ENCODE measurements at regions not wholly inside any gene's neighbourhood (a gene's known extent, or its start where the extent isn't known, plus 50 kb on each side); places are given as distances from the start of the nearest gene placed in this dataset.
A peak's percentile ranks its signal among the peaks of the same experiment; 100 is the strongest.

DNA sequence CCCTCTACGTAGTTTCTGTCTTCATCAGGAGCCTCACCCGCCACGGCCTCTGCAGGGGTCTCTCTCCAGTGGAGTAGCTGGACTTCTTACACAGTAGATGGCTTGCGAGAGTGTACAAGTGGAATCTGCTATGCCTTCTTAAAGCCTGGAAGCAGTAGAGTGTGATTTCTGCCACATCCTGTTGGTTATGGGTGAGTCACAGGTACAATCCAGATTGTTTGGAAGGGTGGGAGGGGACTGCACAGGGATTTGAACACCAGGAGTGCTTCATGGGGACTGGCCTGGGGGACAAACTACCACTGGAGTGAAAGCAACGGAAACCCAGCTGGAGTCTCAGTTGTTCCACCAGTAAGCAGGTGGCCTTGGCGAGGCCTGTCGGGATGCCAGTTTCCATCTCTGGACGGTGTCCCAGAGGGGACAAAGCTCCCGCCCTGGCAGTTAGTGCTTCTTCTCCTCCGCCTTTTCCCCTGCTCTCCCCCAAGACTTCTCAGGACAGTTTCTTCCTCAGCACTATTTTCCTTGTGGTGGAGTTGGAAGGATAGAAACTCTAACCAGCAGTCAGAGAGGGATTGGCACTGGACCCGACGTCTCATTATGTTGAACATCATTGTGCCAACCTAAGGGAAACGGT is 85.0 kb upstream of the RCN1 start:
- no peak for DNase-seq
- intact Hi-C loops (cut with DNase I), result no loop called here
- no peak for ATAC-seq (ENCODE audit: poor library complexity)

DNA sequence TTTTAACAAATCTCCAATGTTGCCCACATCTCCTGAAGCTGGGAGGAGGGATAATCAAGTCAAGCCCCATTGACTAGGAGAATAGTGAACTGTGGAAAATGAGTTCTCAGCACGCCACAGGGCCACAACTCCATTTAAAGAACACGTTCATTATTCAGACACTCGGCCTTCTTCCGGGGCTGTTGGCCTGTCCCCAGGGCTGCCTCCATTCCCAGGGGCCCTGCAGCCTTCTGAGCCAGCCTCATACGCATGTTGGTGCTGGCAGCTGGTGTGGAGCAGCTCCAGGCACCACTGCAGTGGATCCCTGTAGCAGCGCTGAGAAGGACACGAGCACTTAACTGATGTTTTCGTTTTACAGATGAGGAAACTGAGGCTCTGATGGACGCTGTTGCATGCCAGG is 87.5 kb upstream of the RCN1 start:
- DNase-seq (no peak), ATAC-seq (ENCODE audit: poor library complexity) (no peak)
- intact Hi-C loops (cut with DNase I), result no loop called here

DNA sequence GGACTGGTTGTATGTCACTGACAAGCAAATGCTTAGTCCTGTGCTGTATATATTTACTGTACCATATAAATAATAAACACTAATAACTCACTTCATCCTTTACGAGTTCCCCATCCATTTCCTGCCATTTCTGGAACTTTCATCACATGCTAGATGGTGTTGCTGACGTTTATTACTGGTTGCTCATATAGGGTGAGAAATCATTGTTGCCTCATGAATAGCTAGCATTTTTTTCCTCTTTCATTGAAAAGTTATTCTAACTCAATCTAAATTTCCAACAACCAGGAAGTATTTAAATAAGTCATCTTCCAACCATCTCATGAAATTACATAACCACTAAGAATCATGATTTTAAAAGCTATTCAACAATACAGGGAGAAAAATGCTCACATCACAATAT is 88.6 kb upstream of the RCN1 start:
- DNase-seq, result no peak
- intact Hi-C loops (cut with DNase I), result no loop called here
- no peak for ATAC-seq (ENCODE audit: poor library complexity)

DNA sequence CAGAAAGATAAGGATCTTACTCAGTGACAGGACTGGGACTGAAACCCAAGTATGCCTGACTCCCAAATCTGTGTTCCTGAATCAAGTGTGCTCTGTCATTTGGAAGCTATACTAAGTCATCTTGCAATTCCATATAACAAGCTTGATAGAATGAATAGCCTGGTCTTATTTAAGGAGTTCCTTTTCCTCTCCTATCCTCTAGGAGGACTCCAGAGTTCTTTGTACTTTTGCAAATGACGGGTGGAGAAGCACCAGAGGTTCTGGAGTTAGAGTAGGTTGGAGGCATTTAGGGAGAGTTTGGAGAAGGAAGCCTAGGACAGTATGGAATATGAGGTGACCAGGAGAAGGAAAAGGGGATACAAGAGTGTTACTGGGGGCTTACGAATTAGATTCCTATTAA is 92.9 kb upstream of the RCN1 start:
- intact Hi-C loops (cut with DNase I), result no loop called here
- no peak for ATAC-seq (ENCODE audit: poor library complexity)
- DNase-seq, result no peak

DNA sequence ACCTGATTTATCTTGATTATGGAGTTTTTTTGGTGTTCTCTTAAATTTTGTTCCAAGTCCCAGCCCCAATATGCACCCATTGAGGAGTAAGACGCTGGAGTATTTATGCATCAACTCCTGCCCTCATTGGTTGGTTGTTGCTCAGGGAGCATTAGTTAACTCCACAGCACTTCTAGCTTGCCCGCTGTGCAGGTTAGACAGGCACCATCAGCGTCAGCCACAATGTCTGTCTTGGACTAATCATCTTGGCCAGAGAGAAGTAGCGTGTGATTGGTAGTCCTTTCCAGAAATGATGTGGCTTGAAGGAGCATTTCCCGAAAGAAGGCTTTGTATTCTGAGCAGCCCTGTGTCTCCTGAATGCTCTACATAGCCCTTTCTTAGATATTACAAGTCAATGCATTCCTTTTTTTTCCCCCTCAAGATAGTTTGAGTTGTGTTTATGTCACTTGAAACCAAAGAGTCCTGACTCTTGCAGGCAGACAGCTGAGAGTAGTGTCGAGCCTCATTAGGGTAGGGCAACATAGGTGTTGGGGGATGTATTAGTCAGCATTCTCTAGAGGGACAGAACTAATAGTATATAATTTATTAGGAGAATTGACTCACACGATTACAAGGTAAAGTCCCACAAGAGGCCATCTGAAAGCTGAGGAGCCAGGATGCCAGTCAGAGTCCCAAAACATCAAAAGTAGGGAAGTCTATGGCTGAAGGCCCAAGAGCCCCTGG is 94.6 kb upstream of the RCN1 start:
- intact Hi-C loops (cut with DNase I), result no loop called here
- no peak for ATAC-seq (ENCODE audit: poor library complexity)
- DNase-seq, result no peak

DNA sequence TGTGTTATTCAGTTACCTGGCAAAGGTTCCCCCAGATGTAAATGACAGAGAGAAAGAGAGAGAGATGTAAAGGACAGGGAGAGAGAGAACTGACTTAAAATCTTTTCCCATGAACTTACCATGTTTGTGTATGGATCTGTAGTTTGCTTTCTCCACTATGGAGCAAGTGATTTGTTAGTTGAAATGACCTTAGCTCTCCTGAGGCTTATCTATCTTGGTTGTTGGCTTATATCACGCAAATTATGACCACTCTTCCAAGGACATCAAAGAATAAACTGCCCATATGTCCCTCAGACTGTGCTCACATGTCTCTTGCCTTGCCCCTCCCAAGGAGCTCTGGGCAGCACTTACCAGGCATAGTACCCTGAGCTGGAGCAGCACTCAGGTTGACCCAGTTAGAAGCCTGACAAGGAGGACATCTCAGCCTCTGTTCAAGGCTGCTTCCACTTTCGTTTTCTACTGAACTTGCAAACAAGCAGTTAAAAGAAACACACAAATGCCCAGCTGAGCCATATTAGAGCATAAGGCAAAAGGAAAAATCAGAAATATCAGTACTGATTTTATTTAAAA is 95.3 kb upstream of the RCN1 start:
- no peak for ATAC-seq (ENCODE audit: poor library complexity)
- intact Hi-C loops (cut with DNase I), result no loop called here
- no peak for DNase-seq

DNA sequence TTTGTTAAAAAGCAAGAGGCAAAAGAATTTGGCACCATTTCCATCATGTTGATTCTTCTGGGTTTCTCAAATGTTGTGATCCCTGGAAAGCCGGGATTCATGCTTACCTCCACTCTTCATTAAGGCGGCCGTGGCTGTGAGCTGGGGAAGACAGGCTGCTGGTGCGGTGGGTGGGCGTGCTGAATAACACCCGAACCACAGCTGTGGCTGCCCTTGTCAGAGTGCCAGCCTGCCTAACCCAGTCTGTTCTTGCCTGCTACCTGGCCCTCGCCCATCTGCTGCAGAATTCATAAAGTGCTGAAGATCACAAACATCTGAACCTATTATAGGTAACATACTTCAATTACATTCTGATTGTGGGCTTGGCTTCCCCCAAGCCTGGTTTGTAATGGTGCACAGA is 95.8 kb upstream of the RCN1 start:
- no peak for ATAC-seq (ENCODE audit: poor library complexity)
- intact Hi-C loops (cut with DNase I), result no loop called here
- DNase-seq, result no peak

DNA sequence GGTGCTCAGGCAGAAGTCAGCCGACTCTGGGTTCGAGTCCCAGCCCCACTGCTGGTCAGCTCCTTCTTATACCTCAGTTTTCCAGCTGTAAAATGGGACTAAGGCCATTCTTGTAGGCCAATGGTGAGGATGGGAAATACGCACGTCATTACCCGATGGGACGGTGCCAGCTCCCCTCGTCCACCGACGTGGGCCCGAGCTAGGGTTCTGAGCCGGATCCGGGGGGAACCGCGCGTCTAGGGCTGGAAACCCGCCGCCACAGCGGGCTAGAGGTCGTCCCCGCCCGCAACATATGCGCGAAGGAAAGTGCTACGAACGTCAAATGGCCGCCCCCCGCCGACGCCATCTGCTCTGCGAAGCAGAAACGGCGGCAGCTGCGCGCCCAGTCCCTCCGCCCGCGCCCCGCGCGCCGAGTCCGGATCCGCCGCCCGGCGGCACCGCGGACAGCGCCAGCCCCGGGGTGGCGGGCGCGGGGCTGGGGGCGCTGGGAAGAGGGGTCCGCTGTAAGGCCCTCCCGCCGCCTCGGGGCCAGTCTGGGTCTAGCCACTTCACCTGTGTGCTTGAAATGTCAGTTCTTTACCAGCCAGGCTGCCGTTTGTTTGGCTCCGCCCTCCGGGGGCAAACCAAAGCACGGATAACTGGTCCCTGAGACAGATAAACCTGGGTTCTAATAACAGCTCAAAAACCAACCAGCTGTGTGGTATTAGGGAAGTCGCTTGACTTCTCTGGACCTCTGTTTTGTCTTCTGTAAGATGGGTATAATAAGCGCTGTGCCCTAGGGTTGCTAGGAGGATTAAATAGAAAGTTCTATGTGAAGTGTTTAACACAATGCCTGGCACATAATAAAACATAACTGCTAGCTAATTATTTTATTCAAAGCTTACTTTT is 103.5 kb upstream of the RCN1 start:
- ATAC-seq (ENCODE audit: poor library complexity) (no peak), DNase-seq (no peak)
- intact Hi-C loops (cut with DNase I), result no loop called here

DNA sequence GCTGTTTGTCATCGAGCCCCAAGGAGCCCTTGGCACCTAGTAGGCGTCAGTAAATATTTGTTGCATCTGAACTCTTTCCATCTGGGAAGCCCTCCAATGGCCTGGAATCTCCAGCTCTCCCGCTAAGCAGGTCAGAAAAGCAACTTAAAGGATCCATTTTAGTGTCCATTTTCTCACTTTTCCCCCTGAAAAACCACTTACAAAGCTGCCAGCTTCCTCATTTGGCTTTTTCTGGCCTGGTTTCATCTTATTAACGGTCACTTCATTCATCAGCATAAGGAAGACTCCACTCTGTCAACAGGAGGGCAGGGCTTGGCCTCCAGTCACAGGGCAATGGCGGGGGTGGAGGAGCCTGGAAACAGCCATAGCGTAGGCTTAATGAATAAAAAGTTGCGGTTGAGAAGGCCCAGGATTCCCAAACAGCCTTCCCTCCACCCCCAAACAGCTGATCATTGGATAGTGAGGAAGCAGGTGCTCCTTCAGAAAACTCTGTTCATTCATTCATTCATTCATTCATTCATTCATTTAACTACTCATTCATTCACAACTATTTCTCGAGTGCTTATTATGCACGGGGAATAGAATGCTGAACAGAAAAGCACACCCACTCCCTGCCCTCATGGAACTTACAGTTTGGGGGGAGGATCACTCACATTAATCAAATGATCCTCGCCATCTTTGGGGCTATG is 104.5 kb upstream of the RCN1 start:
- DNase-seq (no peak), ATAC-seq (ENCODE audit: poor library complexity) (no peak)
- intact Hi-C loops (cut with DNase I), result no loop called here

DNA sequence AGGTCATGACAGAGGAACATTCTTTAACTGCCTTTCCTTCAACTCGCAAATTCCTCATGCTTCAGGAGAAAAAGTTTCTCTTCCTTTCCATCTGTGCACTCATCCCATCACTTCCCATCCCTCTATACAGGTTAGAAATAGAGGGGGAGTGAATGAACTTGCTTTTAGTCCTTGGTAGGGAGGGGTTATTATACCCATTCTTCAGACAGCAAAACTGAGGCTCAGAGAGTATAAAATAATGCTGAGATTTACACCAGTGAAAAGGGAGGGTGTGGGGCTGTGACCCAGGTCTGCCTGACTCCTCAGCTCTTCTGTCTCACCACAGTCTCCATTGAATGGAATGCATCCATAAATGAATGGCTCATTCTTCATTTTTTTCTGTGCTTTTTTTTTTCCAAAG is 109.4 kb upstream of the RCN1 start:
- DNase-seq, result no peak

DNA sequence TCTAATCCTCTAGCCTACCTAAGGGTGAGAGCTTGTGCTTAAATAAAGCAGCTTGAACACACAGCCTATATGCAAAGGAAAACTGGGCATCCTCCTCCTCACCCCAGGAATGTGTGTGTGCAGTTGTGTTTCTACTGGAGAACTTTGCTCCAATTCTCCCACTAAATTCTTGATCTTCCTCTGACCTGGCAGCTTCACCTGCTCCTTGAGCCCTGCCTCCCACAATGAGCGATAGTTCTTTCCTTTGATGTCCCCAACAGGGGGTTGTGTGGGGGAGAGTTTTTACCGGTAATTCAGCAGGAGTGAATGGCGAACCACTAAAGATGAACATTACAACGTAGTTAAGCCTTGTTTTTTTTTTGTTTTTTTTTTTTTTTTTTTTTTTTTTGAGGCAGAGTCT is 113.5 kb upstream of the RCN1 start:
- intact Hi-C loops (cut with DNase I), result no loop called here
- DNase-seq, result no peak
- ATAC-seq (ENCODE audit: poor library complexity), result no peak

More for the DNA sequence above, 109.4 kb upstream of the RCN1 start:
- no peak for ATAC-seq (ENCODE audit: poor library complexity)
- intact Hi-C loops (cut with DNase I), result no loop called here

DNA sequence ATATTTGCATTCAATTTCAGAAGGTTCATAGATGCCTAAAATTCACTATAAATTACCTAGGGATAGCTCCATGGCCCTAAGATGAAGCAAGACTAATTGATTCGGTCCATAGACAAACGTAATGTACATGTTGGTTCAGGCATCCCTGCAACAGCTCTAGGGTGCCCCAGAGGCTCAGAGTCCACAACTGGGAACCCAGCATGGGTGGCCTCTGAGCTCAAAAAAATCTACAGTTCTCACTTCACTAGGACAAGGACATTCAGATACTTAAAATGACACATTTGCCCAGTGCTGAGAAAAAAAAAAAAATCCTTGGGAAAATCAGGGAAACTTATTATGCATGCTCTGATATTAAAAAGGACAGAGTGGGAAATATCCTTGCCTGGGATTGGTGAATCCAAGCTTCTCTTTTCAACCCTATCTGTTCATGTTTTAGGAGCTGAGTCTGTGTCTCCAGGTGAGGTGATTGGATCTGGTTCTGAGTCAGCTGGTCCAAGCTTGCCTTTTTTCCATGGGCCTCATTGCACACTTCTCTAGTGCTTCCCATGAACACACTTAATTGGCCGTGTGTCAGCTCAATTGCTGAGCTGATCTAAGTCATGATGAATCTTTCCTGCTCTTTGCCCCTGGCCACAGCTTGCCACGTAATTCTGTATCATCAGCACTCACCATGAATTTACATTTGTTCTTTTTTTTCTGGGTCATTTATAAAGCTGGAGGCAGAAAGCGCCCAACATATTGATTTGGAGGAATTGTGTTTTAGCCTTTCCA is 116.3 kb upstream of the RCN1 start:
- ATAC-seq (ENCODE audit: poor library complexity) (no peak), DNase-seq (no peak)
- intact Hi-C loops (cut with DNase I), result no loop called here

DNA sequence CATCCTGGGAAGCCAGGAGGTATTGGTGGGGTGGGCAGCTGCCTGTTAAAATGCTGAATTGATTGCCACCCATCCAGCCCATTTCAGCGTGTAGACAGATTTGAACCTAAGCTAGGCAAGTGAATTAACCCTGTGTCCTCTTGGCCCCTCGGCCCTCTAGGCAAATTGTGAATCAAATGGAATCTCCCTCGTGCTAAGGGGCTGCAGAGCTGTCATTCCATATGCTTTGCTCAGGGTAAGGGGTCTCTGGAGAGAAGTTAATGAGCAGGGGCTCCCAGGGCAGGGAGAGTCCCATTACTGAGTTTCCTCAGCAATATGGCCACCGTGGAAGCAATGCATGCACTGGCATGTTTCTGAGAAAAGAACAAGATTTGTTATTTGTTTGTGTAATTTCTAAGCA is 117.7 kb upstream of the RCN1 start:
- ATAC-seq (ENCODE audit: poor library complexity), result no peak
- intact Hi-C loops (cut with DNase I), result no loop called here
- no peak for DNase-seq

DNA sequence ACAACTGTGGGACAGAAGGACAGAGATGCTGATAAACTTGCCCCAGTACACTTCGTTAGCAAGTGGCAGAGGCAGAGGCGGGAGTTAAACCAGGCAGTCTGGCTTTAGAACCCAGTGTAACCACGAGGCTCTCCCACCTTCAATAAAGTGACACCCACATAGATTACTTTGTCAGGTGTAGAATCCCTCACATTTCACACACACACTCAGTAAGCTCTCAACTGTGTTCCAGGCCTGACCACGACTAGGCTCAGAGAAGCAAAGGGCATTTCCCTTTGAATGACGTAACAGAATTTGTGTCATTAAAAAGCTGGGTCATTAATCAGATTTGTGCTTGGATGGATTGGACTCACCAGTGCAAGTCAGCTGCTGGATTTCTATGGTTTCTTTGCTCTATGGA is 118.3 kb upstream of the RCN1 start:
- DNase-seq (no peak), ATAC-seq (ENCODE audit: poor library complexity) (no peak)
- intact Hi-C loops (cut with DNase I), result no loop called here

DNA sequence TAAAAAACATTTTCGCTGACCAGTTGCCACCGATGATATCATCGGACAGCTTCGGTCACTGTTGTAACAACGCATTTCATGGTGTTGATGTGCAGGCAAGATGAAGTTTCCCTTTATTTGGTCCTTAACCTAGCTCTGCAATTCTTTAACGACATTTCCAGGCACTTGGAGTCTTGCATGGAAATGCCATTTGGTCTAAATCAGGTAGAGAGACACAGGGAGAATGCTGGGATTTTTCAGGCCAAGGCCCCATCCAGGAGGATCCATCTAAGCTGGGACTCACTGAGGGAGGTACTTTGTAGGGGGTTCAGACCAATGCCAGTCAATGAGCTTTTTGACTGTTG is 121.5 kb upstream of the RCN1 start:
- ATAC-seq (ENCODE audit: poor library complexity) (no peak), DNase-seq (no peak)
- intact Hi-C loops (cut with DNase I), result no loop called here

DNA sequence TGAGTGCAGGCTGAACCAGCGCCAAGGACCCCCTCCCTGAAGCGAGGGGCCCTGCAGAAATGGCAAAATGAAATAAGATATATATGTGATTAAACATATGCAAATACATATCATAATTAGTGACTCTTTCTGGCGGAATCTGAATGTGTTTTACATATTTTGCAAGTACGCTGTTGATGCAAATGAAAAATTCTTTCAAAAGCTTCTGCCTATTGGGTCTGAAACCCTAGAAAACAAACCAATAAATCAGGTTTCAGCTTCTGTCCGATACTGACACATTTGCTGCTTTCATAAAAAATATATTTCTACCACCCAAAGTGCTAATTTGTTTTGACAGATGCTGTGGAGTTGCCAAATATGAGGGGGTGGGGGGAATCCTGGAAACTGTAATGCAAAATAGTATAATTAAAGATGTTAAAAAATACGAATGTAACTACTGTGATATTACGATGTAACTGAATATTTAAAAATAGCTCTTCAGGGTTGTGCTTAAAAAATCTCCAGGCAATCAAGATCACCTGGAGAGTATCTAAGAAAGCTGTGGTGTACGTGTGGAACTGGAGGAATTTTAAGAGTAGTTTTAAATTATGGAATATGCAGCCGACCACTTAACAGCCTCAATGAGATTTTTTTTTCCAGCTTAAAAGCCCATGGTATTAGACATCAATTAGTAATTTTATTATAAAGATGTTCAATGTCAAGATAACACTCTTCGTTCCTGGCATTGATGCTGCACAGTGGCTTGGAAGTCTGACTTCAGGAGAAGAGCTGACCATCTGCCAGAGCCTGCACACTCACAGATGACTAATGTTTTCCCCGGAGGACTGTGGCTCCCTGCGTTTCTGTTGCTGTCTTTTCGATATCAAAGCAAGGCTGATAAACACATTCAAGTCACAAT is 122.2 kb upstream of the RCN1 start:
- intact Hi-C loops (cut with DNase I), result no loop called here
- DNase-seq (no peak), ATAC-seq (ENCODE audit: poor library complexity) (peak; percentile 76)

DNA sequence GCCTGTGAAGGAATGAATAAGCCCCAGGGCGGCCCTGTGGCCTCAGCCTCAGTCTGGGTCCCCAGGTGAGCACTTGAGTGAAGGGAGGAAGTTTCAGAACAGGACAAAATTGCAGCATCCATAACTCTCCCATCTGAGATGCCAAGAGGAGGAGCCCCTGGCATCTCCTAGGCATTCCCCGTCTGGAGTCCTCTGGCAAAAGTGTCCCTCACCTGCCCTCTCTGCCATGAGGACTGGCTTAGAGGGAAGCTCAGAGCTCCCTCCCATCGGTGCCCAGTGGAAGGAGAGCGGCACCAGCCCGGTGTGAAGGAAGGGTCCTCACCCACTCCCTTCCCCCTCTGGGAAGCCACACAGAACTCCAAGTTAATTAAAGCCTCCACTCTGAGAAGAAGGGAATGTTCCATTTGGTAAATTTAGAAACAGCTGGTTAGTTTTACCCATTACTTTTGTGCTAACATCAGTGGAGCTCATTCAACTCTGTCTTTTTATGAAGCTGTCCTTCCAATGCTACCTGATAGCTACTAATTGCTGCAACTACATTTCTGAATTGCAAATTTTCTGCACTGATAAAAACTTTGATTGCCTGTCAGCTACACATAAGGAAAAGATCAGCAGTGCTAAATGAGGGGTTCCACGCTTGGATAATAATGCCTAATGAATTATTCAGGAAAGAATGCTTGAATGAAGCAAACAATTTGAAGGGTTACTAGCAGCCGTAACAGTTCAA is 123.3 kb upstream of the RCN1 start:
- DNase-seq (no peak), ATAC-seq (ENCODE audit: poor library complexity) (peak; percentile 18)
- intact Hi-C loops (cut with DNase I), result no loop called here
